ENCODE measurements at regions not wholly inside any gene's neighbourhood (a gene's known extent, or its start where the extent isn't known, plus 50 kb on each side); places are given as distances from the start of the nearest gene placed in this dataset.

GRCh38 chr7:125551008-125551407 lies 621.4 kb upstream of the POT1 start:
- DNase-seq: no peak

GRCh38 chr7:125547505-125547904 lies 617.9 kb upstream of the POT1 start:
- no peak for DNase-seq

- no peak for DNase-seq
Measured at GRCh38 chr7:125530553-125530952, 600.9 kb upstream of the POT1 start.

GRCh38 chr7:125529249-125529648 lies 599.6 kb upstream of the POT1 start:
- no peak for DNase-seq

- DNase-seq: no peak
Measured at GRCh38 chr7:125526958-125527357, 597.3 kb upstream of the POT1 start.

- DNase-seq: no peak
Measured at GRCh38 chr7:125526092-125526491, 596.5 kb upstream of the POT1 start.

GRCh38 chr7:125516194-125516593 lies 586.6 kb upstream of the POT1 start:
- DNase-seq: peak; percentile 69

- DNase-seq: no peak
Measured at GRCh38 chr7:125512373-125512772, 582.7 kb upstream of the POT1 start.

GRCh38 chr7:125511310-125511709 lies 581.7 kb upstream of the POT1 start:
- DNase-seq: no peak

- DNase-seq: no peak
Measured at GRCh38 chr7:125506331-125506730, 576.7 kb upstream of the POT1 start.

GRCh38 chr7:125504848-125505247 lies 575.2 kb upstream of the POT1 start:
- DNase-seq: no peak

- DNase-seq: no peak
Measured at GRCh38 chr7:125495997-125496396, 566.4 kb upstream of the POT1 start.

GRCh38 chr7:125492521-125492920 lies 562.9 kb upstream of the POT1 start:
- DNase-seq: no peak

- no peak for DNase-seq
Measured at GRCh38 chr7:125491137-125491536, 561.5 kb upstream of the POT1 start.

- no peak for DNase-seq
Measured at GRCh38 chr7:125490167-125490566, 560.5 kb upstream of the POT1 start.

GRCh38 chr7:125485223-125485622 lies 555.6 kb upstream of the POT1 start:
- no peak for DNase-seq

- no peak for DNase-seq
Measured at GRCh38 chr7:125484755-125485154, 555.1 kb upstream of the POT1 start.

- DNase-seq: no peak
Measured at GRCh38 chr7:125481323-125481722, 551.7 kb upstream of the POT1 start.

GRCh38 chr7:125480762-125481161 lies 551.1 kb upstream of the POT1 start:
- no peak for DNase-seq

- no peak for DNase-seq
Measured at GRCh38 chr7:125468855-125469174, 539.2 kb upstream of the POT1 start.

- no peak for DNase-seq
Measured at GRCh38 chr7:125467996-125468854, 538.6 kb upstream of the POT1 start.

GRCh38 chr7:125465527-125465926 lies 535.9 kb upstream of the POT1 start:
- DNase-seq: no peak

- no peak for DNase-seq
Measured at GRCh38 chr7:125462615-125463014, 533.0 kb upstream of the POT1 start.

GRCh38 chr7:125459038-125459437 lies 529.4 kb upstream of the POT1 start:
- DNase-seq: no peak

- DNase-seq: no peak
Measured at GRCh38 chr7:125450749-125451148, 521.1 kb upstream of the POT1 start.

Measured in NCI-H510A treated with DMSO at 0.1 percent for 48 hours (cell line).